ENCODE measurements at regions not wholly inside any gene's neighbourhood (a gene's known extent, or its start where the extent isn't known, plus 50 kb on each side); places are given as distances from the start of the nearest gene placed in this dataset.
"Not testable (repeated sequence)": the region's sequence is repeated elsewhere in the genome, so short reads cannot be mapped to it uniquely, and the experiment has no call there.

DNA sequence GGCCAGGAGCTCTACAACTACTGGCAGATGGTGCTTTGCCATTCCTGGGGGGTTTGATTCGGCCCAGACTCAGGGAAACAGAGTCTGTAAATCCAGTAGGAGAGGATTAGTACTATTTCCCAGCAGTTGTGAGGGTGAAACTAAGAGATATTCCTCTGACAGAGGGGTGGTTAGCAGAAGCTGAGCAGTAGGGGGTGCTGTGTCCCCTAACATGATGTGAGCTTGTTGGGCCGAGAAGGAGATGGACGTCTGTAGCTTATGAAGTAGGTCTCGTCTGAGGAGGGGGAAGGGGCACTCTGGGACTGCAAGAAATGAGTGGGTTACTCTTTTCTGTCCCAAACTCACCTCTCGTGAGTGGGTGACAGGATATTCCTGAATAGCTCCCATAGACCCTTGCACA, 179.2 kb upstream of the MBL2 start:
- Mint-ChIP-seq H3K4me1 (peaks cover 41% of the 10 kb centered on the region), H3K27me3 (ENCODE audit: low read depth) (peaks cover 13% of the 10 kb centered on the region), H3K27ac (peak overlapping the region; percentile 13 to 75 (median 68)), H3K9me3 (no peaks in the 10 kb centered on the region), H3K36me3 (ENCODE audit: low read depth) (no peaks in the 10 kb centered on the region), H3K4me3 (no peak overlapping the region)
- TF ChIP-seq, protein P1, sequence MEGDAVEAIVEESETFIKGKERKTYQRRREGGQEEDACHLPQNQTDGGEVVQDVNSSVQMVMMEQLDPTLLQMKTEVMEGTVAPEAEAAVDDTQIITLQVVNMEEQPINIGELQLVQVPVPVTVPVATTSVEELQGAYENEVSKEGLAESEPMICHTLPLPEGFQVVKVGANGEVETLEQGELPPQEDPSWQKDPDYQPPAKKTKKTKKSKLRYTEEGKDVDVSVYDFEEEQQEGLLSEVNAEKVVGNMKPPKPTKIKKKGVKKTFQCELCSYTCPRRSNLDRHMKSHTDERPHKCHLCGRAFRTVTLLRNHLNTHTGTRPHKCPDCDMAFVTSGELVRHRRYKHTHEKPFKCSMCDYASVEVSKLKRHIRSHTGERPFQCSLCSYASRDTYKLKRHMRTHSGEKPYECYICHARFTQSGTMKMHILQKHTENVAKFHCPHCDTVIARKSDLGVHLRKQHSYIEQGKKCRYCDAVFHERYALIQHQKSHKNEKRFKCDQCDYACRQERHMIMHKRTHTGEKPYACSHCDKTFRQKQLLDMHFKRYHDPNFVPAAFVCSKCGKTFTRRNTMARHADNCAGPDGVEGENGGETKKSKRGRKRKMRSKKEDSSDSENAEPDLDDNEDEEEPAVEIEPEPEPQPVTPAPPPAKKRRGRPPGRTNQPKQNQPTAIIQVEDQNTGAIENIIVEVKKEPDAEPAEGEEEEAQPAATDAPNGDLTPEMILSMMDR (IDR thresholded peaks at IDR 0.05; ENCODE audit: unreplicated experiment in 3 of 3) = peak; percentile 46 to 56 (median 48)

DNA sequence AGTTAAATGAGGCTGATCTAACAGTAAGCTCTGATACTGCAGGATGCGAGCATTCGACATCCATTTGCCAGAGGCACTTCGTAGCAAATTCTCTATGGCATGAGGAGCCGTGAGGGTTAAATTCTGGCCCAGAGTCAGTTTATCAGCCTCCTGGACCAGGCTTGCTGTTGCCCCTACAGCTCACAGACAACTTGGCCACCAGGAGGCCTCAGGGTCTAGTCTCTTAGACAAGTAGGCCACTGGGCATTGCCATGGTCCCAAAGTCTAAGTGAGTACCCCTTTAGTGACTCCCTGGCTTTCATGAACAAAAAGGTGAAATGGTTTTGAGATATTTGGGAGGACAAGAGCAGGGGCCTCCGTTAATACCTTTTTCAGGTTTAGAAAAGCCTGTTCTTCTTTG, 178.0 kb upstream of the MBL2 start:
- no peaks in the 10 kb centered on the region for H3K36me3 Mint-ChIP-seq (ENCODE audit: low read depth)
- H3K4me1 Mint-ChIP-seq = peaks cover 31% of the 10 kb centered on the region
- TF ChIP-seq, protein P1 (IDR thresholded peaks at IDR 0.05; ENCODE audit: unreplicated experiment in 3 of 3) = no peak
- H3K4me3 Mint-ChIP-seq = no peak overlapping the region
- peaks cover 3% of the 10 kb centered on the region for H3K9me3 Mint-ChIP-seq
- peaks cover 13% of the 10 kb centered on the region for H3K27me3 Mint-ChIP-seq (ENCODE audit: low read depth)
- H3K27ac Mint-ChIP-seq = no peak overlapping the region

DNA sequence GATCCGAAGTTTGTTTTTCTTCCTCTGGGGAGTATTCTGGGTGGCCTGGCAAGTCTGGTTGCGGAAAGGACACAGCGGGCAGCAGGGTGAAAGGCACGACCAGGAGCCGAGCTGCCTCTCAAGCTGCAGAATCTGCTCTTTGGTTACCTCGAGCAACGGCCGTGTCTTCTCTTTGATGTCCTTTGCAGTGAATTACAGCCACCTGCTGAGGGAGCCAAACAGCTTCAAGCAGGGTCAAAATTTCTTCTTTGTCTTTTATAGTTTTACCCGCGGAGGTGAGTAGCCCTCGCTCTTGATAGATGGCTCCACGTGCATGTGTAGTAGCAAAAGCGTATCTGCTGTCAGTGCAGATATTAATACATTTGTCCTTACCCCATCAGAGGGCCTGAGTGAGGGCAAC, 177.3 kb upstream of the MBL2 start:
- peaks cover 31% of the 10 kb centered on the region for H3K4me1 Mint-ChIP-seq
- peaks cover 13% of the 10 kb centered on the region for H3K27me3 Mint-ChIP-seq (ENCODE audit: low read depth)
- TF ChIP-seq, protein P1 (IDR thresholded peaks at IDR 0.05; ENCODE audit: unreplicated experiment in 3 of 3) = peak; percentile 15 to 46 (median 28)
- no peaks in the 10 kb centered on the region for H3K36me3 Mint-ChIP-seq (ENCODE audit: low read depth)
- H3K27ac Mint-ChIP-seq = peak overlapping the region in 1 of 3 experiments; percentile 40
- H3K9me3 Mint-ChIP-seq = peaks cover 3% of the 10 kb centered on the region
- H3K4me3 Mint-ChIP-seq = no peak overlapping the region

DNA sequence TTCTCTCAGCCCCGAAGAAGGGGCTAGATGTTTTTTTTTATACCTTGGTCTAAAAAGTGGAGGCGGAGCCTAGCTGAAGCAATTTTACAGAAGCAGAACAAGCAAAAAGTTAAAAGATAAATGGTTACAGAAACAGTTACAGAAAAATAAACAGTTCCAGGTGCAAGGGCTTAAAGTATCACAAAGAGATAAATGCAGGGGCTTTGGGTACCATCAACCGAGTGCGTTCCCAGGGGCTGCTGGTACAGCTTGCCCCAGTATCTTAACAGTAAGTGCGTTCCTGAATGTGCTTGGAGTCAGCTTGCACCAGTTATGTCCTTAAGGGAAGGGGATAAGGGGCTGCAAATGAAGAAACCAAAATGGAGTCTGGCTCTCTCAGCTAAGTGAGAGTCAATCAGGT, 173.9 kb upstream of the MBL2 start:
- TF ChIP-seq, protein P1 (IDR thresholded peaks at IDR 0.05; ENCODE audit: unreplicated experiment in 3 of 3) = no peak
- H3K9me3 Mint-ChIP-seq = peaks cover 3% of the 10 kb centered on the region
- H3K4me3 Mint-ChIP-seq = no peak overlapping the region
- peaks cover 13% of the 10 kb centered on the region for H3K27me3 Mint-ChIP-seq (ENCODE audit: low read depth)
- H3K27ac Mint-ChIP-seq = no peak overlapping the region
- no peaks in the 10 kb centered on the region for H3K36me3 Mint-ChIP-seq (ENCODE audit: low read depth)
- peaks cover 14% of the 10 kb centered on the region for H3K4me1 Mint-ChIP-seq

DNA sequence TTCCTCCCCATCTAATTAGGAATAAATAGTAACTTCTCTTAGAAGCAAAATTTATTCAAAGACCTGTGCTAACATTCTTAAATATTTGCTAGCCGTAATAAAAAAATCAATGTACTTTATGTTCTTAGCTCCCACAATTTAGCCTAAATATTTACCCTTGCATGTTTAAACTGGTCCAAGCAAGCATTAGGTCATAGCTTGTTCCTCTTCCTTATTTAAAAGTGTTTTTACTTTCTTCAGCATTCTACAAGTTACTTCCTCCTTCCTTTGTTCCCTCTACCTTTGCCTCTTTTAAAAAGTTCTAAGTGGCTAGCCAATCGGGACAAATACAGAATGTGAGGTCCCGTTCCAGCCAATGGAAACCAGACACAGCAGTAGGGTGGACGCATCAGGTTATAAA, 172.9 kb upstream of the MBL2 start:
- not testable (repeated sequence) for H3K27ac Mint-ChIP-seq; H3K36me3 Mint-ChIP-seq (ENCODE audit: low read depth); H3K4me3 Mint-ChIP-seq; H3K9me3 Mint-ChIP-seq
- H3K4me1 Mint-ChIP-seq = peaks cover 15% of the 10 kb centered on the region
- H3K27me3 Mint-ChIP-seq (ENCODE audit: low read depth) = peaks cover 13% of the 10 kb centered on the region

DNA sequence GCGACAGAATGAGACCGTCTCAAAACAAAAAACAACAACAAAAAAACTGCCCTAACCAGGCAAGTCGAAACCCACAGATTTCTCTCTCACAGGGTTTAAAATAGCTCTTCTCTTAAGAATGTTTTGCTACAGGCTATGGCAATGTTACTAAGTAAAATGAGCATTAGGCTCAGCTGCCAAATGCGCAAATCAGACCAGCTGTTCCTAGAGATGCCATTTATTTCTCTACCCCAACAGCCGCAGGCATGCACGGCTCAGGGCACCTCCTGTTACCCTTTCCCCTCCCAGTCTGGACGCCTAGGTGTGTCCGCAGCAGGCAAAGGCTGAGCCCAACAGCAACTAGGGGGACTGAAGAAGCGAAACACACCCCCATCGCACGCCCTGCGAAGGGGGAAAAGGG, 168.3 kb upstream of the MBL2 start:
- Mint-ChIP-seq H3K36me3 (ENCODE audit: low read depth) (no peaks in the 10 kb centered on the region), H3K27ac (peak overlapping the region in 2 of 3 experiments; percentile 18 to 66), H3K27me3 (ENCODE audit: low read depth) (no peaks in the 10 kb centered on the region)

More for the DNA sequence above, 168.3 kb upstream of the MBL2 start:
- Mint-ChIP-seq H3K9me3 (no peaks in the 10 kb centered on the region), H3K4me3 (peak overlapping the region in 1 of 3 experiments; percentile 15), H3K4me1 (peaks cover 6% of the 10 kb centered on the region)
- TF ChIP-seq, protein P1 (IDR thresholded peaks at IDR 0.05; ENCODE audit: unreplicated experiment in 3 of 3) = no peak
